Lung (tissue), 11 donors: ENCODE measurements at regions not wholly inside any gene's neighbourhood (a gene's known extent, or its start where the extent isn't known, plus 50 kb on each side); places are given as distances from the start of the nearest gene placed in this dataset.

Experiments
- ATAC-seq: fragments of 200-7000 bp; cut with Tn5 transposase; one replicate; pipeline ENCODE4 v1.9.1; 2020; ENCODE audit warnings: moderate number of reproducible peaks; ENCODE audit not compliant: insufficient read depth, low FRiP score
- DNase-seq, 3 donors: peaks; one replicate each; pipeline ENCODE4 v3.0.0-alpha.2; 2013 to 2017
- H3K27ac ChIP-seq, 2 donors: one replicate each; pipeline ENCODE4 v1.5.1; 2013; ENCODE audit warnings: mild to moderate bottlenecking in 2 of 2, moderate library complexity in 2 of 2, control low read depth in 1 of 2, inconsistent platforms in 1 of 2, low read depth in 1 of 2, low read length in 1 of 2
- H3K27me3 ChIP-seq, 3 donors: one replicate each; pipeline ENCODE4 v1.5.1; 2013; ENCODE audit warnings: low read length in 2 of 3; ENCODE audit not compliant: control insufficient read depth in 3 of 3, insufficient read depth in 3 of 3
- H3K36me3 ChIP-seq, 4 donors: one replicate each; pipeline ENCODE4 v1.5.1; 2013; ENCODE audit warnings: low read length in 4 of 4, mild to moderate bottlenecking in 1 of 4, moderate library complexity in 1 of 4; ENCODE audit not compliant: control insufficient read depth in 4 of 4, insufficient read depth in 4 of 4
- H3K4me1 ChIP-seq, 5 donors: one replicate each; pipeline ENCODE4 v1.5.1; 2013; ENCODE audit warnings: low read length in 5 of 5, mild to moderate bottlenecking in 2 of 5, moderate library complexity in 1 of 5; ENCODE audit not compliant: control insufficient read depth in 5 of 5, insufficient read depth in 5 of 5
- H3K4me3 ChIP-seq: one replicate; pipeline ENCODE4 v1.5.1; 2013; ENCODE audit warnings: mild to moderate bottlenecking, control low read depth, moderate library complexity
- H3K9ac ChIP-seq, 2 donors: one replicate each; pipeline ENCODE4 v1.5.1; 2013; ENCODE audit warnings: low read length in 2 of 2, control low read depth in 1 of 2; ENCODE audit not compliant: insufficient read depth in 1 of 2
- H3K9me3 ChIP-seq, 4 donors: one replicate each; pipeline ENCODE4 v1.5.1; 2013; ENCODE audit warnings: low read length in 3 of 4, mild to moderate bottlenecking in 1 of 4, moderate library complexity in 1 of 4; ENCODE audit not compliant: control insufficient read depth in 4 of 4, insufficient read depth in 3 of 4
- CTCF ChIP-seq: IDR thresholded peaks from 2 replicates; pipeline ENCODE4 v1.5.1; 2012; ENCODE audit warnings: mild to moderate bottlenecking; ENCODE audit errors: control extremely low read depth, extremely low read depth
- WGBS, 2 donors: extraction: QIAGEN DNeasy Blood & Tissue Kit; methylation state at CpG; one replicate each; pipeline ENCODE4 v1.1.7; 2013; 5-methylcytosine and 5-hydroxymethylcytosine counted together
- donor health status: control.
- donor health status: control.
- donor health status: Bipolar disorder and iron deficiency.
- donor health status: healthy.
- donor health status: DM: yes; HTN: yes; CAD: no.

- Histone ChIP-seq H3K9ac (no peak overlapping the region), H3K4me3 (no peak overlapping the region), H3K9me3 (peaks cover 0 to 4% (median 0%) of the 10 kb centered on the region in 4 donors), H3K27me3 (peaks cover 0 to 8% (median 0%) of the 10 kb centered on the region in 3 donors), H3K27ac (no peak overlapping the region), H3K4me1 (no peaks in the 10 kb centered on the region), H3K36me3 (no peaks in the 10 kb centered on the region)
- DNase-seq, result no peak
- 86 to 89% methylated on average over 6 of the region's 6 CpGs for WGBS, 2 donors
- no peak for ATAC-seq
- no peak for TF ChIP-seq CTCF
Measured at GRCh38 chr9:113794721-113795120, 81.4 kb upstream of the ZNF618 start.

- Histone ChIP-seq H3K4me3 (no peak overlapping the region), H3K4me1 (no peaks in the 10 kb centered on the region), H3K27ac (no peak overlapping the region), H3K27me3 (peaks cover 0 to 8% (median 0%) of the 10 kb centered on the region in 3 donors), H3K9me3 (peaks cover 0 to 3% (median 0%) of the 10 kb centered on the region in 4 donors), H3K9ac (no peak overlapping the region), H3K36me3 (no peaks in the 10 kb centered on the region)
- no peak for TF ChIP-seq CTCF
- ATAC-seq (no peak), DNase-seq (no peak)
- 74 to 92% methylated on average over 2 of the region's 2 CpGs for WGBS, 2 donors
Measured at GRCh38 chr9:113795811-113796392, 80.2 kb upstream of the ZNF618 start.

GRCh38 chr9:113796646-113797426 is 79.3 kb upstream of the ZNF618 start:
- TF ChIP-seq CTCF, result no peak
- no peaks in the 10 kb centered on the region for H3K9me3 ChIP-seq
- ATAC-seq, result no peak
- no peak overlapping the region for H3K4me3 ChIP-seq
- H3K27me3 ChIP-seq, result peaks cover 0 to 8% (median 0%) of the 10 kb centered on the region in 3 donors
- H3K27ac ChIP-seq, result no peak overlapping the region
- no peaks in the 10 kb centered on the region for H3K4me1 ChIP-seq
- WGBS, 2 donors, result 85 to 90% methylated on average over 13 of the region's 13 CpGs
- no peak for DNase-seq
- H3K36me3 ChIP-seq, result no peaks in the 10 kb centered on the region
- no peak overlapping the region for H3K9ac ChIP-seq
